Heart right ventricle (tissue), 16 donors: ENCODE measurements at regions not wholly inside any gene's neighbourhood (a gene's known extent, or its start where the extent isn't known, plus 50 kb on each side); places are given as distances from the start of the nearest gene placed in this dataset.

Experiments
- ATAC-seq, 8 donors: fragments of 200-7000 bp; cut with Tn5 transposase; one replicate each; pipeline ENCODE4 v1.9.1; 2020; ENCODE audit warnings: mild to moderate bottlenecking in 8 of 8, moderate library complexity in 8 of 8, moderate number of reproducible peaks in 1 of 8
- DNase-seq, 2 donors: peaks; one replicate each; pipeline ENCODE4 v3.0.0-alpha.2; 2020
- H3K27ac ChIP-seq, 10 donors: fragments of 200-600 bp; sonication (generic) in 2 of 10; one replicate each; pipeline versions ENCODE4 v1.5.0 to v1.8.0; 2020 to 2022; ENCODE audit warnings: mild to moderate bottlenecking in 3 of 10
- H3K27me3 ChIP-seq, 7 donors: fragments of 200-600 bp; one replicate each; pipeline ENCODE4 v1.8.0; 2021 to 2022; ENCODE audit warnings: mild to moderate bottlenecking in 2 of 7
- H3K36me3 ChIP-seq, 9 donors: fragments of 200-600 bp; sonication (generic) in 1 of 9; one replicate each; pipeline versions ENCODE4 v1.5.0 to v1.8.0; 2020 to 2022; ENCODE audit warnings: mild to moderate bottlenecking in 2 of 9
- H3K4me1 ChIP-seq, 9 donors: fragments of 200-600 bp; sonication (generic) in 1 of 9; one replicate each; pipeline versions ENCODE4 v1.5.0 to v1.8.0; 2020 to 2022; ENCODE audit warnings: mild to moderate bottlenecking in 4 of 9
- H3K4me3 ChIP-seq, 10 donors: fragments of 200-600 bp; sonication (generic) in 2 of 10; one replicate each; pipeline versions ENCODE4 v1.5.0 to v1.8.0; 2020 to 2022; ENCODE audit warnings: mild to moderate bottlenecking in 7 of 10, moderate library complexity in 2 of 10
- H3K9me3 ChIP-seq, 11 donors: fragments of 200-600 bp in 10 of 11; sonication (generic) in 2 of 11; one replicate each; pipeline versions ENCODE4 v1.5.0 to v1.8.0; 2013 to 2022; ENCODE audit warnings: mild to moderate bottlenecking in 2 of 11, control low read depth in 1 of 11, moderate library complexity in 1 of 11
- WGBS, 2 donors: extraction: QIAGEN DNeasy Blood & Tissue Kit; methylation state at CpG; one replicate each; pipeline ENCODE4 v1.1.7; 2013; ENCODE audit warnings: inconsistent platforms in 1 of 2; 5-methylcytosine and 5-hydroxymethylcytosine counted together
- intact Hi-C, 10 donors: fragments of 100-400 bp; cut with DNase I; formaldehyde crosslinking; loops; one replicate each; pipeline versions ENCODE4 v1.11.1 to v1.14.2; 2022
- TF ChIP-seq, protein P1 (sequence below), 9 donors: fragments of 200-600 bp; sonication (generic) in 2 of 9; IDR thresholded peaks; one replicate each; pipeline versions ENCODE4 v1.5.0 to v1.8.0; 2021 to 2022; ENCODE audit warnings: antibody characterized with exemption in 9 of 9, mild to moderate bottlenecking in 5 of 9, moderate library complexity in 1 of 9
- donor health status: Arrhythmogenic right ventricular cardiomyopathy.
- donor health status: ischemic (EF 13 %, LVEDD 7.1; RV severe dilation, severe dysfunction).
- donor health status: healthy with polysubstance abuse.
- donor health status: DM: no; HTN: yes; CAD: no.
- donor health status: DM: no; HTN: no; CAD: no.
- donor health status: ischemic (EF 25% LVEDD 6.9; RV normal size, moderate dysfunction).
- donor health status: ischemic (EF 25% LVEDD 5.7; RV mildly dilated, moderate dysfunction).
- donor health status: healthy.
- donor health status: DM: yes; HTN: yes; CAD: no.
- donor health status: Ischemic cardiomyopathy.
- donor health status: ischemic (EF 35%, LVEDD 5.7; RV mildly dilated, moderate dysfunction).
- donor health status: nonischemic (EF 11% LVEDD 7.7; RV severe dilation, severe dysfunction).
- donor health status: DM: yes; HTN: yes; CAD: no.
- donor health status: PGD.
- donor health status: ischemic (EF 29% LVEDD 5.4; RV normal size, mild dysfunction).
- donor health status: nonischemic (EF 23%, LVEDD 6.1; RV moderate dilation, normal function).

- peaks cover 0 to 5% (median 0%) of the 10 kb centered on the region in 11 donors for H3K9me3 ChIP-seq
- intact Hi-C loops, result no loop called here
- no peaks in the 10 kb centered on the region for H3K36me3 ChIP-seq
- H3K4me3 ChIP-seq, result no peak overlapping the region
- no peak overlapping the region for H3K27ac ChIP-seq
- H3K27me3 ChIP-seq, result no peaks in the 10 kb centered on the region
- DNase-seq, result no peak
- no peaks in the 10 kb centered on the region for H3K4me1 ChIP-seq
- WGBS, 2 donors, result 77 to 80% methylated on average over 4 of the region's 4 CpGs
- ATAC-seq, result no peak
- TF ChIP-seq, protein P1, sequence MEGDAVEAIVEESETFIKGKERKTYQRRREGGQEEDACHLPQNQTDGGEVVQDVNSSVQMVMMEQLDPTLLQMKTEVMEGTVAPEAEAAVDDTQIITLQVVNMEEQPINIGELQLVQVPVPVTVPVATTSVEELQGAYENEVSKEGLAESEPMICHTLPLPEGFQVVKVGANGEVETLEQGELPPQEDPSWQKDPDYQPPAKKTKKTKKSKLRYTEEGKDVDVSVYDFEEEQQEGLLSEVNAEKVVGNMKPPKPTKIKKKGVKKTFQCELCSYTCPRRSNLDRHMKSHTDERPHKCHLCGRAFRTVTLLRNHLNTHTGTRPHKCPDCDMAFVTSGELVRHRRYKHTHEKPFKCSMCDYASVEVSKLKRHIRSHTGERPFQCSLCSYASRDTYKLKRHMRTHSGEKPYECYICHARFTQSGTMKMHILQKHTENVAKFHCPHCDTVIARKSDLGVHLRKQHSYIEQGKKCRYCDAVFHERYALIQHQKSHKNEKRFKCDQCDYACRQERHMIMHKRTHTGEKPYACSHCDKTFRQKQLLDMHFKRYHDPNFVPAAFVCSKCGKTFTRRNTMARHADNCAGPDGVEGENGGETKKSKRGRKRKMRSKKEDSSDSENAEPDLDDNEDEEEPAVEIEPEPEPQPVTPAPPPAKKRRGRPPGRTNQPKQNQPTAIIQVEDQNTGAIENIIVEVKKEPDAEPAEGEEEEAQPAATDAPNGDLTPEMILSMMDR (IDR thresholded peaks at IDR 0.05), result no peak
Observed at GRCh38 chr2:228628682-228629081, 447.2 kb upstream of the SPHKAP start.

- no peaks in the 10 kb centered on the region for H3K27me3 ChIP-seq
- ATAC-seq, result no peak
- no peaks in the 10 kb centered on the region for H3K36me3 ChIP-seq
- TF ChIP-seq, protein P1 (IDR thresholded peaks at IDR 0.05), result no peak
- H3K27ac ChIP-seq, result no peak overlapping the region
- no peaks in the 10 kb centered on the region for H3K4me1 ChIP-seq
- H3K9me3 ChIP-seq, result no peaks in the 10 kb centered on the region
- intact Hi-C loops, result no loop called here
- H3K4me3 ChIP-seq, result no peak overlapping the region
- DNase-seq, result no peak
- 78 to 81% methylated on average over 4 of the region's 4 CpGs for WGBS, 2 donors
Observed at GRCh38 chr2:228627510-228627909, 446.0 kb upstream of the SPHKAP start.

GRCh38 chr2:228625481-228625880 is 444.0 kb upstream of the SPHKAP start:
- DNase-seq, result no peak
- Histone ChIP-seq H3K9me3 (no peaks in the 10 kb centered on the region), H3K36me3 (no peaks in the 10 kb centered on the region), H3K4me3 (no peak overlapping the region), H3K27ac (no peak overlapping the region), H3K4me1 (no peaks in the 10 kb centered on the region), H3K27me3 (no peaks in the 10 kb centered on the region)
- ATAC-seq, result no peak
- TF ChIP-seq, protein P1 (IDR thresholded peaks at IDR 0.05), result no peak
- intact Hi-C loops, result no loop called here
- WGBS, 2 donors, result 79 to 85% methylated on average over 3 of the region's 3 CpGs

- Histone ChIP-seq H3K9me3 (no peaks in the 10 kb centered on the region), H3K27me3 (no peaks in the 10 kb centered on the region), H3K27ac (no peak overlapping the region), H3K4me3 (no peak overlapping the region), H3K36me3 (no peaks in the 10 kb centered on the region), H3K4me1 (no peaks in the 10 kb centered on the region)
- TF ChIP-seq, protein P1 (IDR thresholded peaks at IDR 0.05), result no peak
- no peak for DNase-seq
- ATAC-seq, result no peak
- intact Hi-C loops, result no loop called here
- 88 to 90% methylated on average over 1 of the region's 1 CpG for WGBS, 2 donors
Observed at GRCh38 chr2:228624733-228625132, 443.2 kb upstream of the SPHKAP start.

DNA sequence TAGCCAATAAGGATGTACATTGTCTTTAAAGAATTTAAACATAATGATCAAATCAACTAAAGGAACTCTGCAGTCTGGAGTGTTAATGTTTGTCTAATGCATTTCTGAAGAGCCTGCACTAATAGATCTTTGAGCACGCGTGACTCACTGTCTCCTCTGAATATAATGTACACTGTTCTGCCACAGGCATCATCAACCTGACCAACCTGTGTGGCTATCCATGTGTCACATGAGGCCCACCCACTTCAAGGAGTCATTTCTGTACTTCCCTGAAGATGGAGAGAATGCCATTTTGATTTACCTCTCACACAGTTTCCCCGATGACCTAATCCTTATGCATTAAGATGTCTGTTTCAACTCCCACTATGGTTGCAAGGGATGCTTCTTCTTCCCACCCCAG is 434.0 kb upstream of the SPHKAP start:
- DNase-seq (no peak), ATAC-seq (no peak)
- H3K27ac ChIP-seq, result no peak overlapping the region
- intact Hi-C loops, result no loop called here
- H3K27me3 ChIP-seq, result no peaks in the 10 kb centered on the region
- no peaks in the 10 kb centered on the region for H3K36me3 ChIP-seq
- TF ChIP-seq, protein P1 (IDR thresholded peaks at IDR 0.05), result no peak
- H3K4me1 ChIP-seq, result no peaks in the 10 kb centered on the region
- H3K4me3 ChIP-seq, result no peak overlapping the region
- H3K9me3 ChIP-seq, result no peaks in the 10 kb centered on the region
- WGBS, 2 donors, result 92 to 95% methylated on average over 3 of the region's 3 CpGs
